H1 (cell line): ENCODE measurements at regions not wholly inside any gene's neighbourhood (a gene's known extent, or its start where the extent isn't known, plus 50 kb on each side); places are given as distances from the start of the nearest gene placed in this dataset.

Experiments
- GABPA ChIP-seq: IDR thresholded peaks from 2 replicates; pipeline ENCODE4 v1.6.1; 2011; ENCODE audit warnings: mild to moderate bottlenecking, low read length, moderate library complexity, borderline replicate concordance; ENCODE audit not compliant: insufficient read depth
- NRF1 ChIP-seq: IDR thresholded peaks from 2 replicates; pipeline ENCODE4 v1.6.1; 2011; ENCODE audit warnings: mild to moderate bottlenecking, low read depth, low read length, improper control_type of control experiment
- POLR2AphosphoS5 ChIP-seq: IDR thresholded peaks from 2 replicates; pipeline ENCODE4 v1.6.1; 2011; ENCODE audit warnings: low read depth, low read length
- RNF2 ChIP-seq: fragments of 200-900, 300-1000 bp; sonication (generic); IDR thresholded peaks from 2 replicates; pipeline ENCODE4 v1.7.1; 2016; ENCODE audit warnings: borderline replicate concordance, low read depth, mild to moderate bottlenecking, antibody characterized with exemption, low read length; ENCODE audit not compliant: poor library complexity, severe bottlenecking; ENCODE audit errors: missing control alignments
- TBP ChIP-seq: IDR thresholded peaks from 2 replicates; pipeline ENCODE4 v1.6.1; 2011; ENCODE audit warnings: low read depth, low read length, improper control_type of control experiment

GRCh38 chr11:41781441-41781840 is 322.0 kb upstream of the LRRC4C start (continued):
- TF ChIP-seq GABPA (no peak), POLR2AphosphoS5 (no peak), TBP (no peak), RNF2 (no peak), NRF1 (no peak)
